ENCODE measurements at regions not wholly inside any gene's neighbourhood (a gene's known extent, or its start where the extent isn't known, plus 50 kb on each side); places are given as distances from the start of the nearest gene placed in this dataset.

DNA sequence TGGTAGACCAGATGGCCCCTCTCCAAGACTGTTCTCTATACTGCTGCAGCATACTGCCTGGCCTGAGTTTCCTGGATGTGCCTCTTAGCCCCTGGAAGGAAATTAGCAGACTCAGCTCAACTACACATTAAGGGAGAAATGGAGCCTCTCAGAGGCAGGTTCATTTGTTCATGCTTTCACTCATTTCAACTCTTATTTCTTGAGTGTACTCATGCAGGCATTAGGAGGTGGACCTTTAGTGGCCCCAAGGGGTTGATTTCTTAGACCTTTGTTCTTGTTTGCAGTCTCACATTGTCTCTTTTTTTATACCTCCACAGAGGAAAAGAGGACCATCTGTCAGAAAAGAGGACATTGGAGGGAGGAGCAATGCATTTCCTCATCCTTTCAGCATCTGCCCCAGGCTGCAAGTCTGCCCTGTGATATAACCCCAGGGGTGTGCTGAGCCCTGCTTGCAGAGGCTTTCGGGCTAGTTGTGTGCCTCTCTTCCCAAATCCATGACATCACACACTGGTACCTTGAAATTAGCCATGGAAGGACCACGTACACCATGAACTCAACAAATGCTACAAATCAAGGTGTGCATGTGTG, 456.2 kb downstream of the CD83 start:
- TF ChIP-seq, protein P1, sequence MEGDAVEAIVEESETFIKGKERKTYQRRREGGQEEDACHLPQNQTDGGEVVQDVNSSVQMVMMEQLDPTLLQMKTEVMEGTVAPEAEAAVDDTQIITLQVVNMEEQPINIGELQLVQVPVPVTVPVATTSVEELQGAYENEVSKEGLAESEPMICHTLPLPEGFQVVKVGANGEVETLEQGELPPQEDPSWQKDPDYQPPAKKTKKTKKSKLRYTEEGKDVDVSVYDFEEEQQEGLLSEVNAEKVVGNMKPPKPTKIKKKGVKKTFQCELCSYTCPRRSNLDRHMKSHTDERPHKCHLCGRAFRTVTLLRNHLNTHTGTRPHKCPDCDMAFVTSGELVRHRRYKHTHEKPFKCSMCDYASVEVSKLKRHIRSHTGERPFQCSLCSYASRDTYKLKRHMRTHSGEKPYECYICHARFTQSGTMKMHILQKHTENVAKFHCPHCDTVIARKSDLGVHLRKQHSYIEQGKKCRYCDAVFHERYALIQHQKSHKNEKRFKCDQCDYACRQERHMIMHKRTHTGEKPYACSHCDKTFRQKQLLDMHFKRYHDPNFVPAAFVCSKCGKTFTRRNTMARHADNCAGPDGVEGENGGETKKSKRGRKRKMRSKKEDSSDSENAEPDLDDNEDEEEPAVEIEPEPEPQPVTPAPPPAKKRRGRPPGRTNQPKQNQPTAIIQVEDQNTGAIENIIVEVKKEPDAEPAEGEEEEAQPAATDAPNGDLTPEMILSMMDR (IDR thresholded peaks at IDR 0.05 in 4 of 5, conservative IDR thresholded peaks at IDR 0.05 in 1 of 5), result no peak
- no peak for TF ChIP-seq POLR2A (IDR thresholded peaks at IDR 0.05)
- intact Hi-C loops (cut with DNase I; ENCODE audit: low total_unique reads) (no loop called here), in situ Hi-C loops (cut with MboI; ENCODE audit: low sequenced_read_pairs in 4 of 4) (no loop called here)
- DNase-seq (no peak), ATAC-seq (no peak)
- Histone ChIP-seq H3K27ac (no peak overlapping the region), H3K27me3 (no peaks in the 10 kb centered on the region), H3K9me3 (no peaks in the 10 kb centered on the region), H3K4me3 (no peak overlapping the region), H3K36me3 (no peaks in the 10 kb centered on the region), H3K4me1 (peaks cover 0 to 5% of the 10 kb centered on the region in 2 donors)

DNA sequence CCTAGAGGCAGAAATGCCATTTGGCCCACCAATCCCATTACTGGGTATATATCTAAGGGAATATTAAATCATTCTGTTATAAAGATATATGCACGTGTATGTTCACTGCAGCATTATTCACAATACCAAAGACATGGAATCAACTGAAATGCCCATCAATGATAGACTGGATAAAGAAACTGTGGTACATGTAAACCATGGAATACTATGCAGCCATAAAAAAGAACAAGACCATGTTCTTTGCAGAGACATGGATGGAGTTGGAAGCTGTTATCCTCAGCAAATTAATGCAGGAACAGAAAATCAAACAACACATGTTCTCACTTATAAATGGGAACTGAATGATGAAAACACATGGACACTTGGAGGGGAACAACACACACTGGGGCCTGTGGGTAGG, 458.4 kb downstream of the CD83 start:
- in situ Hi-C loops (cut with MboI; ENCODE audit: low sequenced_read_pairs in 4 of 4), result no loop called here
- Histone ChIP-seq H3K27ac (no peak overlapping the region), H3K4me1 (peaks cover 0 to 5% of the 10 kb centered on the region in 2 donors), H3K36me3 (no peaks in the 10 kb centered on the region), H3K9me3 (no peaks in the 10 kb centered on the region), H3K4me3 (no peak overlapping the region), H3K27me3 (no peaks in the 10 kb centered on the region)
- TF ChIP-seq, protein P1 (IDR thresholded peaks at IDR 0.05 in 4 of 5, conservative IDR thresholded peaks at IDR 0.05 in 1 of 5), result no peak
- TF ChIP-seq POLR2A (IDR thresholded peaks at IDR 0.05), result no peak
- DNase-seq, result no peak
- intact Hi-C loops (cut with DNase I; ENCODE audit: low total_unique reads), result no loop called here
- no peak for ATAC-seq

DNA sequence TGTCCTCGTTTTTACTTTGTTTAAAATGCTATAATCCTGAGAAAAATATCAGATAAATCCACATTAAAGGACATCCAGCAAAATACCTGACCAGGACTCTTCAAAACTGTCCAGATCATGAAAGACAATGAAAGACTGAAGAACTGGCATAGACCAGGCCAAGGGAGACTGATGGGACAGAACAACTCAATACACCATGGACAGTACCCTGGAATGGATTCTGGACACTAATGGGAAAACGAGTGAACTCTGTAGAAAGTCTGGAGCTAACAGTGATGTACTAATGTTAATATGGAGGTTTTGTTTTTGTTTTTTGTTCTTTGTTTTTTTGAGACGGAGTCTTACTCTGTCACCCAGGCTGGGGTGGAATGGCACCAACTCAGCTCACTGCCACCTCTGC, 461.4 kb downstream of the CD83 start:
- no peak for TF ChIP-seq POLR2A (IDR thresholded peaks at IDR 0.05)
- TF ChIP-seq, protein P1 (IDR thresholded peaks at IDR 0.05 in 4 of 5, conservative IDR thresholded peaks at IDR 0.05 in 1 of 5), result no peak
- Histone ChIP-seq H3K4me1 (no peaks in the 10 kb centered on the region), H3K27me3 (no peaks in the 10 kb centered on the region), H3K36me3 (no peaks in the 10 kb centered on the region), H3K9me3 (no peaks in the 10 kb centered on the region), H3K27ac (no peak overlapping the region), H3K4me3 (no peak overlapping the region)
- intact Hi-C loops (cut with DNase I; ENCODE audit: low total_unique reads), result no loop called here
- DNase-seq (no peak), ATAC-seq (no peak)
- in situ Hi-C loops (cut with MboI; ENCODE audit: low sequenced_read_pairs in 4 of 4), result no loop called here

DNA sequence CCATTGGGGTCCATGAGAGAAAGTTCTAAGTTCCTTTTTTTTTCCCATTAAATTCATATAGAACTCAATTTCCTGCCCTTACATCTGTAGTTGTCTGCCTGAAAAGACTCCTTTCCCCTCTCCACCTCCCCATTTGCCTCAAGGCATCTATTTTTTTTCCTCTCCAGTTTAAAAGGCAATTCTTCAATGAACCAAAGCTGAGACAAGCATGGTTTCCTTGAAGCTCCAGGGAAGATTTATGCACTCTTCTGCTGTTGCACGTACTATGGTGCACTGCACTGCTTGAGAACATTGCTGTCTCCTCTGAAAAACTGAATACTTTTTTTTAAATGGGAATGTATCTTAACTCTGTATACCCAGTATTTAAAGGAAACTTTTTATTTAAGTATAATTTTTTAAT, 465.2 kb downstream of the CD83 start:
- Histone ChIP-seq H3K4me3 (no peak overlapping the region), H3K9me3 (no peaks in the 10 kb centered on the region), H3K27me3 (no peaks in the 10 kb centered on the region), H3K36me3 (no peaks in the 10 kb centered on the region), H3K4me1 (no peaks in the 10 kb centered on the region), H3K27ac (no peak overlapping the region)
- DNase-seq (no peak), ATAC-seq (no peak)
- in situ Hi-C loops (cut with MboI; ENCODE audit: low sequenced_read_pairs in 4 of 4) (no loop called here), intact Hi-C loops (cut with DNase I; ENCODE audit: low total_unique reads) (no loop called here)
- TF ChIP-seq, protein P1 (IDR thresholded peaks at IDR 0.05 in 4 of 5, conservative IDR thresholded peaks at IDR 0.05 in 1 of 5), result no peak
- TF ChIP-seq POLR2A (IDR thresholded peaks at IDR 0.05), result no peak

DNA sequence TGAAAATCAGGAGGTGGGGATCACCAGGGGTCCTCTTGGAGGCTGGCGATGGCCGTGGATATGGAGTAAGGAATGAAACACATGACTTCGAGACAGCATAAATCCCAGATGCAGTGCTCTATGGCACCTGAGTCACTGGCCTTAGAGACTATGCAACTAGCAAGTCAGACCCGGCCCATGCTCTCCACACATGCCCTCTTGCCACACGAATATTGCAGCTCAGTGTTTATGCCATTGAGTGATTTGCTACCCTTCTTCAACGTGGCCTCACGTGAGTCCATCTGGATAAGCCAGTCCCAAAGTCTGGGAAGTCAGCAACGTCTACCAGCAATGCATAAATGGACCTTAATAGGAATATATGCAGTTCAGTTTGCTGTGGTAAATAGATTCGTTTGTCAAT, 466.3 kb downstream of the CD83 start:
- Histone ChIP-seq H3K27ac (no peak overlapping the region), H3K9me3 (no peaks in the 10 kb centered on the region), H3K36me3 (no peaks in the 10 kb centered on the region), H3K4me3 (no peak overlapping the region), H3K4me1 (no peaks in the 10 kb centered on the region), H3K27me3 (no peaks in the 10 kb centered on the region)
- DNase-seq, result no peak
- in situ Hi-C loops (cut with MboI; ENCODE audit: low sequenced_read_pairs in 4 of 4) (no loop called here), intact Hi-C loops (cut with DNase I; ENCODE audit: low total_unique reads) (no loop called here)
- no peak for ATAC-seq
- TF ChIP-seq, protein P1 (IDR thresholded peaks at IDR 0.05 in 4 of 5, conservative IDR thresholded peaks at IDR 0.05 in 1 of 5), result no peak
- no peak for TF ChIP-seq POLR2A (IDR thresholded peaks at IDR 0.05)
